ENCODE measurements at regions not wholly inside any gene's neighbourhood (a gene's known extent, or its start where the extent isn't known, plus 50 kb on each side); places are given as distances from the start of the nearest gene placed in this dataset.
"Not testable (repeated sequence)": the region's sequence is repeated elsewhere in the genome, so short reads cannot be mapped to it uniquely, and the experiment has no call there.

GRCh38 chr2:91839904-91840868, 3031.0 kb upstream of the TEKT4 start:
- no peak for DNase-seq

GRCh38 chr2:91842264-91842663, 3029.0 kb upstream of the TEKT4 start:
- DNase-seq, result not testable (repeated sequence)

- not testable (repeated sequence) for DNase-seq
Measured at GRCh38 chr2:91842913-91843312, 3028.3 kb upstream of the TEKT4 start.

- not testable (repeated sequence) for DNase-seq
Measured at GRCh38 chr2:91843723-91844450, 3027.3 kb upstream of the TEKT4 start.

GRCh38 chr2:91844451-91844825, 3026.8 kb upstream of the TEKT4 start:
- DNase-seq, result not testable (repeated sequence)

GRCh38 chr2:91846388-91846787, 3024.8 kb upstream of the TEKT4 start:
- DNase-seq, result not testable (repeated sequence)

- DNase-seq, result not testable (repeated sequence)
Measured at GRCh38 chr2:91851689-91852420, 3019.4 kb upstream of the TEKT4 start.

GRCh38 chr2:91856971-91857370, 3014.3 kb upstream of the TEKT4 start:
- DNase-seq, result not testable (repeated sequence)

GRCh38 chr2:91857711-91858110, 3013.5 kb upstream of the TEKT4 start:
- DNase-seq, result not testable (repeated sequence)

GRCh38 chr2:91871716-91872115, 2999.5 kb upstream of the TEKT4 start:
- DNase-seq, result not testable (repeated sequence)

- not testable (repeated sequence) for DNase-seq
Measured at GRCh38 chr2:91873416-91873815, 2997.8 kb upstream of the TEKT4 start.

GRCh38 chr2:91877658-91878210, 2993.5 kb upstream of the TEKT4 start:
- DNase-seq, result not testable (repeated sequence)

- not testable (repeated sequence) for DNase-seq
Measured at GRCh38 chr2:91895091-91895490, 2976.1 kb upstream of the TEKT4 start.

GRCh38 chr2:91917602-91918001, 2953.6 kb upstream of the TEKT4 start:
- not testable (repeated sequence) for DNase-seq
